ENCODE measurements at regions not wholly inside any gene's neighbourhood (a gene's known extent, or its start where the extent isn't known, plus 50 kb on each side); places are given as distances from the start of the nearest gene placed in this dataset.
A peak's percentile ranks its signal among the peaks of the same experiment; 100 is the strongest.

- Histone ChIP-seq H3K9me3 (no peaks in the 10 kb centered on the region), H3K4me3 (ENCODE audit: low read depth, low read length) (no peak overlapping the region), H3K4me1 (peaks cover 3% of the 10 kb centered on the region; the same call in 1 of the 2 replicates), H3K27me3 (no peaks in the 10 kb centered on the region), H3K36me3 (no peaks in the 10 kb centered on the region)
- no peak for DNase-seq
- no peak for TF ChIP-seq CTCF (IDR thresholded peaks at IDR 0.05; ENCODE audit: low read depth, low read length)
Observed at GRCh38 chr6:6723361-6723760, 134.8 kb downstream of the LY86 start.

GRCh38 chr6:6723921-6724538 lies 135.5 kb downstream of the LY86 start:
- Histone ChIP-seq H3K4me1 (peaks cover 3% of the 10 kb centered on the region; the same call in 1 of the 2 replicates), H3K36me3 (no peaks in the 10 kb centered on the region), H3K27me3 (no peaks in the 10 kb centered on the region), H3K4me3 (ENCODE audit: low read depth, low read length) (peak overlapping the region; percentile 33; the same call in 1 of the 2 replicates), H3K9me3 (no peaks in the 10 kb centered on the region)
- no peak for TF ChIP-seq CTCF (IDR thresholded peaks at IDR 0.05; ENCODE audit: low read depth, low read length)
- DNase-seq, result no peak

- no peaks in the 10 kb centered on the region for H3K27me3 ChIP-seq
- TF ChIP-seq CTCF (IDR thresholded peaks at IDR 0.05; ENCODE audit: low read depth, low read length), result peak; percentile 73
- peak; percentile 76 for DNase-seq
- H3K36me3 ChIP-seq, result no peaks in the 10 kb centered on the region
- H3K4me1 ChIP-seq, result peaks cover 3% of the 10 kb centered on the region; the same call in 1 of the 2 replicates
- no peaks in the 10 kb centered on the region for H3K9me3 ChIP-seq
- H3K4me3 ChIP-seq (ENCODE audit: low read depth, low read length), result peak overlapping the region; percentile 33
Observed at GRCh38 chr6:6724539-6725467, 136.3 kb downstream of the LY86 start.

- Histone ChIP-seq H3K4me1 (peaks cover 3% of the 10 kb centered on the region; the same call in 1 of the 2 replicates), H3K9me3 (no peaks in the 10 kb centered on the region), H3K4me3 (ENCODE audit: low read depth, low read length) (no peak overlapping the region), H3K36me3 (no peaks in the 10 kb centered on the region), H3K27me3 (no peaks in the 10 kb centered on the region)
- TF ChIP-seq CTCF (IDR thresholded peaks at IDR 0.05; ENCODE audit: low read depth, low read length), result no peak
- no peak for DNase-seq
Observed at GRCh38 chr6:6725468-6726209, 137.1 kb downstream of the LY86 start.

- TF ChIP-seq CTCF (IDR thresholded peaks at IDR 0.05; ENCODE audit: low read depth, low read length), result no peak
- no peak for DNase-seq
- Histone ChIP-seq H3K27me3 (no peaks in the 10 kb centered on the region), H3K4me3 (ENCODE audit: low read depth, low read length) (no peak overlapping the region), H3K9me3 (no peaks in the 10 kb centered on the region), H3K4me1 (peaks cover 3% of the 10 kb centered on the region; the same call in 1 of the 2 replicates), H3K36me3 (no peaks in the 10 kb centered on the region)
Observed at GRCh38 chr6:6728169-6728941, 139.8 kb downstream of the LY86 start.
